RWPE2 (cell line): ENCODE measurements at regions not wholly inside any gene's neighbourhood (a gene's known extent, or its start where the extent isn't known, plus 50 kb on each side); places are given as distances from the start of the nearest gene placed in this dataset.
"Not testable (repeated sequence)": the region's sequence is repeated elsewhere in the genome, so short reads cannot be mapped to it uniquely, and the experiment has no call there.

Source experiments
- ATAC-seq: fragments of 200-7000 bp; cut with Tn5 transposase; 3 replicates; pipeline ENCODE4 v1.9.1; 2021; ENCODE audit warnings: low read depth
- DNase-seq: peaks from one replicate; pipeline ENCODE4 v3.0.0-alpha.2; 2020; ENCODE audit warnings: low spot score
- H3K27ac ChIP-seq: fragments of 450-650 bp; 2 replicates; pipeline ENCODE4 v1.5.1; 2017; ENCODE audit warnings: mild to moderate bottlenecking; ENCODE audit not compliant: poor library complexity, severe bottlenecking
- H3K27me3 ChIP-seq: fragments of 250-450 bp; sonication (Bioruptor Pico); 2 replicates; pipeline ENCODE4 v1.5.1; 2021; ENCODE audit warnings: mild to moderate bottlenecking, moderate library complexity; ENCODE audit not compliant: insufficient read depth, poor library complexity, severe bottlenecking
- H3K36me3 ChIP-seq: fragments of 250-450 bp; sonication (Bioruptor Pico); 2 replicates; pipeline ENCODE4 v1.5.1; 2020; ENCODE audit warnings: low read depth, mild to moderate bottlenecking, moderate library complexity
- H3K4me1 ChIP-seq: fragments of 250-450 bp; sonication (Bioruptor Pico); 2 replicates; pipeline ENCODE4 v1.5.1; 2021; ENCODE audit warnings: mild to moderate bottlenecking, moderate library complexity; ENCODE audit not compliant: insufficient read depth, poor library complexity, severe bottlenecking
- H3K4me3 ChIP-seq: fragments of 250-450 bp; sonication (Bioruptor Pico); 2 replicates; pipeline ENCODE4 v1.5.1; 2021; ENCODE audit warnings: mild to moderate bottlenecking, moderate library complexity; ENCODE audit not compliant: severe bottlenecking
- H3K9me3 ChIP-seq: fragments of 250-450 bp; sonication (Bioruptor Pico); 2 replicates; pipeline ENCODE4 v1.5.1; 2021; ENCODE audit warnings: mild to moderate bottlenecking, moderate library complexity; ENCODE audit not compliant: severe bottlenecking
- TF ChIP-seq, protein P1 (sequence below): fragments of 450-650 bp; IDR thresholded peaks from one replicate; pipeline ENCODE4 v1.5.1; 2017; ENCODE audit warnings: mild to moderate bottlenecking, moderate library complexity; ENCODE audit not compliant: poor library complexity, severe bottlenecking

DNA sequence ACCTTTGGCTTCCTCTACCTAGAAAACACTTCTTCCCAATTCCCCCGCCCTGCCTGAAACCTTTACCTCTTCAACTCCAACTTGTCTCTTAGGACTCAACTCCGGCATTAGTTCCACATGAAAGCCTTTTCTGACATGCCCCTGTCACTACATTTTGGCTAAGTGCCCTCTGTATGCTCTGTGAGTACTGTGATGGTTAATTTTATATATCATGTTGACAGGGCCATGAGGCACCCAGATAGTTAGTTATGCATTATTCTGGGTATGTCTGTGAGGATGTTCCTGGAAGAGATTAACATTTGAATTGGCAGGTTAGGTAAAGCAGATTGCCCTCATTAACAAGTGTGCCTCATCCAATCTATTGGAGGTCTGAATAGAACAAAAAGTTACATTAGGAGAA, 75.6 kb upstream of the NCKAP5 start:
- peaks cover 22% of the 10 kb centered on the region for H3K4me1 ChIP-seq
- TF ChIP-seq, protein P1, sequence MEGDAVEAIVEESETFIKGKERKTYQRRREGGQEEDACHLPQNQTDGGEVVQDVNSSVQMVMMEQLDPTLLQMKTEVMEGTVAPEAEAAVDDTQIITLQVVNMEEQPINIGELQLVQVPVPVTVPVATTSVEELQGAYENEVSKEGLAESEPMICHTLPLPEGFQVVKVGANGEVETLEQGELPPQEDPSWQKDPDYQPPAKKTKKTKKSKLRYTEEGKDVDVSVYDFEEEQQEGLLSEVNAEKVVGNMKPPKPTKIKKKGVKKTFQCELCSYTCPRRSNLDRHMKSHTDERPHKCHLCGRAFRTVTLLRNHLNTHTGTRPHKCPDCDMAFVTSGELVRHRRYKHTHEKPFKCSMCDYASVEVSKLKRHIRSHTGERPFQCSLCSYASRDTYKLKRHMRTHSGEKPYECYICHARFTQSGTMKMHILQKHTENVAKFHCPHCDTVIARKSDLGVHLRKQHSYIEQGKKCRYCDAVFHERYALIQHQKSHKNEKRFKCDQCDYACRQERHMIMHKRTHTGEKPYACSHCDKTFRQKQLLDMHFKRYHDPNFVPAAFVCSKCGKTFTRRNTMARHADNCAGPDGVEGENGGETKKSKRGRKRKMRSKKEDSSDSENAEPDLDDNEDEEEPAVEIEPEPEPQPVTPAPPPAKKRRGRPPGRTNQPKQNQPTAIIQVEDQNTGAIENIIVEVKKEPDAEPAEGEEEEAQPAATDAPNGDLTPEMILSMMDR = no peak
- DNase-seq = no peak
- H3K9me3 ChIP-seq = no peaks in the 10 kb centered on the region
- ATAC-seq = no peak
- H3K27ac ChIP-seq = no peak overlapping the region
- H3K36me3 ChIP-seq = no peaks in the 10 kb centered on the region
- H3K4me3 ChIP-seq = no peak overlapping the region
- no peaks in the 10 kb centered on the region for H3K27me3 ChIP-seq

DNA sequence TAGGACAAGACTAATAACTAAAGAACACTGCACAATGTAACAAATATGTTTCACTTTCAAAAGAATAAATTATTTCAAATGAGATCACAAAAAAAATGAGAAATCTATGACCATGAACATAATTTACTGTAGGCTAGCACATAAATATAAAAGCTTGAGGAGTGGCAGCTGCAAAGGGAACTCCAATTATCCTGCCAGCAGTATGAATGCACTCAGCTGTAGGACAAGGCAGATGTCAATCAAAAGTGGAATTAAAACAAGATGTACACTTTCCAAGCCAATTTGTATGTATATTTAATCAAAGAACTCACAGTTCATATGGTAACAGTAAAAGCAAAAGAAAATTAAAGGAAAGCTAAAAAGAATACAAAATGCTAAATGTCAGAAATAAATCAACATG, 76.6 kb upstream of the NCKAP5 start:
- TF ChIP-seq, protein P1 = no peak
- Histone ChIP-seq H3K27ac (no peak overlapping the region), H3K4me1 (peaks cover 22% of the 10 kb centered on the region), H3K27me3 (no peaks in the 10 kb centered on the region), H3K9me3 (no peaks in the 10 kb centered on the region), H3K36me3 (no peaks in the 10 kb centered on the region), H3K4me3 (no peak overlapping the region)
- ATAC-seq = no peak
- no peak for DNase-seq

DNA sequence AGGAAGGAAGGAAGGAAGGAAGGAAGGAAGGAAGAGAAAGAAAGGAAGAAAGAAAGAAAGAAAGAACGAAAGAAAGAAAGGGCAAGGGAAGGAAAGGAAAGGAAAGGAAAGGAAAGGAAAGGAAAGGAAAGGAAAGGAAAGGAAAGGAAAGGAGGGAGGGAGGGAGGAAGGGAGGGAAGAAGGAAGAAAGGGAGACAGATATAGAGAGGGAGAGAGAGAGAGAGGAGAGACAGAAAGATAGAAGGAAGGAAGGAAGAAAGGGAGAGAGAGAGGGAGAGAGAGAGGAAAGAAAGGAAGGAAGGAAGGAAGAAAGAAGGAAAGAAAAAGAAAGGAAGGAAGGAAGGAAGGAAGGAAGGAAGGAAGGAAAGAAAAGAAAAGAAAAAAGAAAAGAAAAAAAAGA, 79.1 kb upstream of the NCKAP5 start:
- H3K36me3 ChIP-seq, ATAC-seq: not testable (repeated sequence)

DNA sequence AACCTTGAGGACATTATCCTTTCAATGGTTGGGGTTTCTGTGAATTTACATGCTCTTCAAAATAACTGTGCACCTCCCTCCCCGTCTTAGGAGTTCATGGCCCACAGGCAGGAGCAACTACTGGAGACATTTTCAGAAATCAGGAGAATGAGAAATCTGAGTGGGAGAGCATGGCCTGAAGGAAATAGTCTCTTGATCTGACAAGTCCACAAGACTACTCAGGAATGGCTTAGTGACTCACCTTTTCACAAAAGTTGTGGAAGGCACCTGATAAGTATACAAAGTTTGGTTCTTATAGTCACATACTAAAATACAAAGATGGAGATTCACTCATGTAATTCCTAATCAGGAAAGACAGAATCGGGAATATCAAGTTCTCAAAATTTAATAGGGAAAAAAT, 83.6 kb upstream of the NCKAP5 start:
- Histone ChIP-seq H3K27me3 (no peaks in the 10 kb centered on the region), H3K4me1 (no peaks in the 10 kb centered on the region), H3K36me3 (no peaks in the 10 kb centered on the region), H3K9me3 (no peaks in the 10 kb centered on the region), H3K4me3 (no peak overlapping the region), H3K27ac (no peak overlapping the region)
- ATAC-seq = no peak
- DNase-seq = no peak
- TF ChIP-seq, protein P1 = no peak

More for the DNA sequence above, 79.1 kb upstream of the NCKAP5 start:
- not testable (repeated sequence) for H3K27ac ChIP-seq, H3K4me3 ChIP-seq, H3K9me3 ChIP-seq, H3K27me3 ChIP-seq, DNase-seq, H3K4me1 ChIP-seq

DNA sequence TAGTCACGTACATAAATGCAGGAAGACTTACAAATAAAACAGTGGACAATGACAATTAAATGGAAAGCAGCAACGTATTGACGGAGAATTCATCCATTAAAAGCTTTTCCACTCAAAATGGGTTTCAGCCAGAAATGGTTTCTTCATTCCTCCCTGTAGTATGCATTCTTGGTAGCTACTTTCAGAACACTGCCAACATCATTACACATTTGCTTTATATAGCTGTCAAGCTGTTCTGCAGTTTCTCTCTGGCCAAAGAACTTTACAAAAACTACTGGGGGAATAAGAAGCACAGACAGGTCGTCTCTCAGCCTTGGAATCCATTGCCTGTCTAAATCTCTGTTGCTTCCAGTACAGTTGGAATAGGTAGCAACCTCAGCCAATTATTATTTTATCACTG, 84.1 kb upstream of the NCKAP5 start:
- DNase-seq (no peak), ATAC-seq (no peak)
- Histone ChIP-seq H3K4me3 (no peak overlapping the region), H3K4me1 (no peaks in the 10 kb centered on the region), H3K9me3 (no peaks in the 10 kb centered on the region), H3K36me3 (no peaks in the 10 kb centered on the region), H3K27me3 (no peaks in the 10 kb centered on the region), H3K27ac (no peak overlapping the region)
- TF ChIP-seq, protein P1 = no peak
